GM12864 (cell line): ENCODE measurements at regions not wholly inside any gene's neighbourhood (a gene's known extent, or its start where the extent isn't known, plus 50 kb on each side); places are given as distances from the start of the nearest gene placed in this dataset.

Source experiments
- DNase-seq: peaks from one replicate; pipeline ENCODE4 v3.0.0-alpha.2; 2011; ENCODE audit warnings: low read depth
- H3K4me3 ChIP-seq: 2 replicates; pipeline ENCODE4 v1.5.1; 2011; ENCODE audit warnings: mild to moderate bottlenecking, low read depth, low read length, control low read depth
- TF ChIP-seq, protein P1 (sequence below): IDR thresholded peaks from 2 replicates; pipeline ENCODE4 v1.5.1; 2011; ENCODE audit warnings: low read depth, mild to moderate bottlenecking, moderate library complexity, low read length, control low read depth, inconsistent platforms; ENCODE audit errors: missing control alignments

DNA sequence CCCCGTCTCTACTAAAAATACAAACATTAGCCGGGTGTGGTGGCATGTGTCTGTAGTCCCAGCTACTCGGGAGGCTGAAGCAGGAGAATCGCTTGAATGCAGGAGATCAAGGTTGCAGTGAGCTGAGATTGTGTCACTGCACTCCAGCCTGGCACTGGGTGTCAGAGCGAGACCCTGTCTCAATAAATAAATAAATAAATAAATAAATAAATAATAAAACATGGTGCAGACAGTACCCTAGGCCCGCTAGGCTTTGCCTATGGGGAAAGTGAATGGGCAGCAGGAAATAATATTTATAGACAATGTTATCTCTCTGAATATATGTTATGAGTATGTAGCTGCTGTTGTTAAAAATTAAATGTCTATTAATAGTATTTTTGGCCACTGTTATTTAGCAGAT is 130.4 kb downstream of the LARP7 start:
- DNase-seq = no peak
- TF ChIP-seq, protein P1, sequence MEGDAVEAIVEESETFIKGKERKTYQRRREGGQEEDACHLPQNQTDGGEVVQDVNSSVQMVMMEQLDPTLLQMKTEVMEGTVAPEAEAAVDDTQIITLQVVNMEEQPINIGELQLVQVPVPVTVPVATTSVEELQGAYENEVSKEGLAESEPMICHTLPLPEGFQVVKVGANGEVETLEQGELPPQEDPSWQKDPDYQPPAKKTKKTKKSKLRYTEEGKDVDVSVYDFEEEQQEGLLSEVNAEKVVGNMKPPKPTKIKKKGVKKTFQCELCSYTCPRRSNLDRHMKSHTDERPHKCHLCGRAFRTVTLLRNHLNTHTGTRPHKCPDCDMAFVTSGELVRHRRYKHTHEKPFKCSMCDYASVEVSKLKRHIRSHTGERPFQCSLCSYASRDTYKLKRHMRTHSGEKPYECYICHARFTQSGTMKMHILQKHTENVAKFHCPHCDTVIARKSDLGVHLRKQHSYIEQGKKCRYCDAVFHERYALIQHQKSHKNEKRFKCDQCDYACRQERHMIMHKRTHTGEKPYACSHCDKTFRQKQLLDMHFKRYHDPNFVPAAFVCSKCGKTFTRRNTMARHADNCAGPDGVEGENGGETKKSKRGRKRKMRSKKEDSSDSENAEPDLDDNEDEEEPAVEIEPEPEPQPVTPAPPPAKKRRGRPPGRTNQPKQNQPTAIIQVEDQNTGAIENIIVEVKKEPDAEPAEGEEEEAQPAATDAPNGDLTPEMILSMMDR = no peak
- no peak overlapping the region for H3K4me3 ChIP-seq

DNA sequence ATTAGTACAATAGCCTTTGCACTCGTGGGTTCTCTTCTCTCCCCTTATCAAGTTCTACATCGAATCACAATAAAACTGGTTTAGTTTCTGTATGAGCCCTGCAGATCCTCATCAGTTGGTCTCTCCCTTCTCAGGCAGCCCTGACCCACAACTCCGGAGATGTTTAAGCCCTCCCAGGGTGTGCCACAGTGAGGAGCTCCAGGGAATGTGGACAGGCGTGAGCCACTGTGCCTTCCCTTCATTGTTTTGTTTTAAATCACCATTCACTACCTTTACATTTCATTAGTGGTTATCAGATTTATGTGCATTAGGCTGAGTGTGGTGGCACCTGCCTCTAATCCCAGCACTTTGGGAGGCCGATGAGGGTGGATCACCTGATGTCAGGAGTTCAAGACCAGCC is 133.2 kb downstream of the LARP7 start:
- TF ChIP-seq, protein P1 = no peak
- no peak for DNase-seq
- H3K4me3 ChIP-seq = no peak overlapping the region

DNA sequence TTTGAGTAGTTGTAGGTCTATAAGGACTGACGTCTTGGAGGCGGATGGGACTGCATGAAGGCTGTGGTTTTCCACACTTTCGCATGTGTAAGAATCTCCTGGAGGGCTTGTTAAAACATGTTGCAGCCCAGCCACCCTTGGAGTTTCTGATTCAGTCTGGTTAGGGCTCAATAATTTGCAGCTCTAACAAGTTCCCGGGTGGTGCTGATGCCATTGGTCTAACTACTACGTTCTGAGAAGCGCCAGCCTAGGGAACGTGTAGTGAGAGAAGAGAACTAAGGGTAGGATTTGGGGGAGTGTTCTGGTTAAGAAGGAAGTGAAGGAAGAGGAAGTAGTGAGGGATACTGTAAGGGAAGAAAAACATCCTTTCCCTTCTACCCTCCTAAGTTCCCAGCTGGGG is 138.9 kb downstream of the LARP7 start:
- no peak overlapping the region for H3K4me3 ChIP-seq
- TF ChIP-seq, protein P1 = no peak
- no peak for DNase-seq

DNA sequence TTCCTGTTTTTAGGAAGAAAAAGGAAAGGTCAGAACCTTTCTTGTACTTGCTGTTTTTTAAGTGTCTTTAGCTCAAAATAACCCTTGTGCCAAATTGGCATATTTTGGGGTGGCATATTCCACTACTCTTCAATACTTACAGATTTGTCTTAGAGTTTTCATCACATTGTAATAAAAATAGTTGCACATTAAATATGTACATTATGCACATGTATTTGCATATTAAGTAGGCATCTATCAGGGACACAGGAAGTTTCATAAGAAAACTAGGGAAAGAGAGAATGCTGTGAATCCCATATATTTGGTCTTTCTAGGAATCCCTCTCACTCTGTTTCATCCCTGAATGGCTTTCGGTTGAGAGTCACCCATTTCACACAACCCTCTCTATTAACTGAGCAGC is 139.6 kb downstream of the LARP7 start:
- no peak for DNase-seq
- TF ChIP-seq, protein P1 = no peak
- no peak overlapping the region for H3K4me3 ChIP-seq

DNA sequence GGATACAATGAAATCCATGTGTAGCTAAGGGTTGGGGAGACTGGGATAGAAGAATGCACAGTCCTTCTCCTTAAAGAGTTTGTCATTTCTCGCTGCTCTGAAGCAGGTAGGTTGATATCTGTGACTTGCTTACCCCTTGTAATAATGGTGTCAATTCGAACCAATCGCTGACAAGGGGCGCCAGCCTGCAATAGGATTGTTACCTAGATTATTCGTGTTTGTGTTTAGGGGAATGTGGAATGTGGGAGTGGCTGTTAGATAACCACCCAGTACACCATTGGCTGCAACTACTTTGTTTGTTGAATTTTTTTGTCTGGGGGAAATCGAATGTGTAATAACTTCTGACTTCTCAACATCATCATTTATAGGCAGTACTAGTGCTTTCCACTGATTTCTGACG is 141.6 kb downstream of the LARP7 start:
- DNase-seq = no peak
- no peak overlapping the region for H3K4me3 ChIP-seq
- TF ChIP-seq, protein P1 = no peak

DNA sequence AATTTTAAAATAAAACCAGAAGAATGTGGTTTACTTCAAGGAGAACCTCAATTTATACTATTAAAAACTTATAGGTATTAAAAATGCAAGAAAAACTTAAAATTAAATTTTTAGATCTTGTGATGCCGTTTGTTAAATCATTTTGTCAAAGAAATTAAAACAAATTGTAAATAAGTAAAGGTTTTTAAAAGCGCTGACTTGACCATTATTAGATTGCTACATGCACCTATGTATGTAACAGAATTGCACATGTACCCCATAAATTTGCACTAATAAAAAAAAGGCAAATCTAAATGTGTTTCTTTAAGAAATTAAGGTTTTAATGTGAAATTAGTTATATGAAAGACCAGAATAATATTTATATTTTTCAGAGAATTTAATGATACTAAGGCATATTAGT is 156.1 kb downstream of the LARP7 start:
- no peak overlapping the region for H3K4me3 ChIP-seq
- DNase-seq = no peak
- TF ChIP-seq, protein P1 = no peak

DNA sequence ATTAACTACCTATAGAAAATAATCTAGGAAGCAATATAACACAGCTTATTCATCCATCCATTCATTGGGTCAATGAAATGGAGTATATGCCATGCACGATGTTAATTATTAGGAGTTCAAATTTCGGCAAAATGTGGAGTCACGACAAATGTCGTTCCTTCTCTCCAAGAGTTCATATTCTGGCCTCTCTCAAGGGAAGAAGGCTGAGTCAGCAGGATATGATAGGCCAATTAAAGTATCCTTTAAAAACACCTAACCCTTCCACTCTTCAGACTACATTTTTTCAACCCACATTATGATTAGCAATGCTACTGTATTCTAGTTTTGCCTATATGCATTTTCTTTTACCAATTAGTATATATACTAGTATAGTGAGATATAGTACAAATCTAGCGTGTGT is 163.1 kb downstream of the LARP7 start:
- DNase-seq = no peak
- no peak overlapping the region for H3K4me3 ChIP-seq
- TF ChIP-seq, protein P1 = no peak
